Vagina (tissue), 2 donors: ENCODE measurements at regions not wholly inside any gene's neighbourhood (a gene's known extent, or its start where the extent isn't known, plus 50 kb on each side); places are given as distances from the start of the nearest gene placed in this dataset.

ENCODE experiments used
- DNase-seq, 2 donors: peaks; one replicate each; pipeline ENCODE4 v3.0.0-alpha.2; 2017; ENCODE audit errors: extremely low spot score in 2 of 2
- H3K27ac ChIP-seq: fragments of 200-600 bp; sonication (generic); one replicate; pipeline ENCODE4 v1.5.1; 2019
- H3K27me3 ChIP-seq: fragments of 200-600 bp; sonication (generic); one replicate; pipeline ENCODE4 v1.5.1; 2019
- H3K36me3 ChIP-seq, 2 donors: fragments of 200-600 bp; sonication (generic); one replicate each; pipeline ENCODE4 v1.5.1; 2017 to 2019
- H3K4me1 ChIP-seq: fragments of 200-600 bp; sonication (generic); one replicate; pipeline ENCODE4 v1.5.1; 2019
- H3K4me3 ChIP-seq, 2 donors: fragments of 200-600 bp; sonication (generic); 1 replicate in 1 of 2; 2 replicates in 1 of 2; pipeline ENCODE4 v1.5.1; 2016 to 2019
- H3K9me3 ChIP-seq: fragments of 200-600 bp; sonication (generic); one replicate; pipeline ENCODE4 v1.5.1; 2019
- POLR2A ChIP-seq, 2 donors: fragments of 450-650 bp; IDR thresholded peaks; one replicate each; pipeline ENCODE4 v1.6.1; 2017; ENCODE audit warnings: antibody characterized with exemption in 2 of 2, mild to moderate bottlenecking in 2 of 2, moderate library complexity in 2 of 2
- POLR2AphosphoS5 ChIP-seq, 2 donors: sonication (generic); formaldehyde crosslinking; IDR thresholded peaks; one replicate each; pipeline ENCODE4 v1.9.0; 2017; ENCODE audit warnings: antibody characterized with exemption in 2 of 2, mild to moderate bottlenecking in 2 of 2, low read depth in 1 of 2; ENCODE audit not compliant: insufficient read depth in 1 of 2
- intact Hi-C: fragments of 100-400 bp; cut with DNase I; formaldehyde crosslinking; loops from one replicate; pipeline ENCODE4 v1.15.1; 2023
- TF ChIP-seq, protein P1 (sequence below), 3 experiments: fragments of 450-650 bp in 2 of 3; fragments of 200-600 bp in 1 of 3; sonication (generic) in 1 of 3; IDR thresholded peaks; one replicate each; pipeline ENCODE4 v1.5.1; 2017 to 2019; ENCODE audit warnings: antibody characterized with exemption in 3 of 3, mild to moderate bottlenecking in 2 of 3, moderate library complexity in 2 of 3

DNA sequence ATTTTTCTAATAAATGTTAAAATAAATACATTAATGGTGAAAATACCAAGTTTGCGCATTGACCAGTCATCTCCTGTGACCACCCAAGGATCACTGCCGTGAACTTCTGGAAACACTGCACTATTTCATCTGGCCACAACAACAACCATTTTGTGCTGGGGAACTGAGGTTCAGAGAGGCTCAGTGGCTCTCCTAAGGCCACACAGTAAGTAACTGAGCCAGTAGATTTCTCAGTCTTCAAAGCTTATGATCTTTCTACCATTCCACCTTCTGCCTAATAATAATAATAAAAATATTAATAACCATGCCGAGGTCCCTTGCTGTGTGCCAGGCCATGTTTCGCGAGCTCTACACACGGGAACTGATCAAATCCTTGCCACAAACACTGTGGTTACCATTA, 182.0 kb downstream of the IRF8 start:
- TF ChIP-seq POLR2AphosphoS5 (IDR thresholded peaks at IDR 0.05; ENCODE audit: insufficient read depth in 1 of 2, low read depth in 1 of 2) (no peak), POLR2A (IDR thresholded peaks at IDR 0.05) (no peak)
- TF ChIP-seq, protein P1, sequence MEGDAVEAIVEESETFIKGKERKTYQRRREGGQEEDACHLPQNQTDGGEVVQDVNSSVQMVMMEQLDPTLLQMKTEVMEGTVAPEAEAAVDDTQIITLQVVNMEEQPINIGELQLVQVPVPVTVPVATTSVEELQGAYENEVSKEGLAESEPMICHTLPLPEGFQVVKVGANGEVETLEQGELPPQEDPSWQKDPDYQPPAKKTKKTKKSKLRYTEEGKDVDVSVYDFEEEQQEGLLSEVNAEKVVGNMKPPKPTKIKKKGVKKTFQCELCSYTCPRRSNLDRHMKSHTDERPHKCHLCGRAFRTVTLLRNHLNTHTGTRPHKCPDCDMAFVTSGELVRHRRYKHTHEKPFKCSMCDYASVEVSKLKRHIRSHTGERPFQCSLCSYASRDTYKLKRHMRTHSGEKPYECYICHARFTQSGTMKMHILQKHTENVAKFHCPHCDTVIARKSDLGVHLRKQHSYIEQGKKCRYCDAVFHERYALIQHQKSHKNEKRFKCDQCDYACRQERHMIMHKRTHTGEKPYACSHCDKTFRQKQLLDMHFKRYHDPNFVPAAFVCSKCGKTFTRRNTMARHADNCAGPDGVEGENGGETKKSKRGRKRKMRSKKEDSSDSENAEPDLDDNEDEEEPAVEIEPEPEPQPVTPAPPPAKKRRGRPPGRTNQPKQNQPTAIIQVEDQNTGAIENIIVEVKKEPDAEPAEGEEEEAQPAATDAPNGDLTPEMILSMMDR (IDR thresholded peaks at IDR 0.05): no peak
- no peak for DNase-seq
- H3K36me3 ChIP-seq: no peaks in the 10 kb centered on the region
- H3K9me3 ChIP-seq: no peaks in the 10 kb centered on the region
- intact Hi-C loops: no loop called here
- no peaks in the 10 kb centered on the region for H3K4me1 ChIP-seq
- no peak overlapping the region for H3K27ac ChIP-seq
- no peaks in the 10 kb centered on the region for H3K27me3 ChIP-seq
- no peak overlapping the region for H3K4me3 ChIP-seq

DNA sequence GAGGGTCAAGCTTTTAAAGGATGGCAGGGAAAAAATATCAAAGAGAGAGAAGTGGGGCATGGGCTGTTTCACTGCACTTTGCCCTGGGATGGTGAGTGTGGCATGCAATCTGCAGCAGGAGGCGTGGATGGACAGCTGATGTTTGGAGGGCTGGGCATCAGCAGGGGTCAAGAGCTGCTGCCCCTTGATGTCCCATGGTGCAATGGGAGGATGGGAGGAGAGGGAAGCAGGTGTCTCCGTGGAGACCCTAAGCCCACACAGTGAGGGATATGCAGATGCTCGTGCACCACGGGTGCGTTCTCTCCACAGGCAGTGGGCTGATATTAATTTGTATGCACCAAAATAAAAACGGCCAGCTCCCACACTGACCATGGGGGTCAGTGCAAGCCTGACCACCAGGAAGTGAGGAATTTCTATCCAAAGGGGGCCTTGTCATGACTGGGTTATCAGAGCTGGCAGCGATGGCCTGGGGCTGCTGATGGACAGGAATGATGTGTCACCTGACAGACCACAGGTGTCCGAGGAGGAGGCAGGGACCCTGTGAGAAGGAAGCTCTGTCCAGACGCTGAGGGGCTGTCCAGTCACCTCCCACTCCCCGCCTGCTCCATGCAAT, 183.6 kb downstream of the IRF8 start:
- Histone ChIP-seq H3K9me3 (no peaks in the 10 kb centered on the region), H3K27ac (no peak overlapping the region), H3K36me3 (no peaks in the 10 kb centered on the region), H3K27me3 (no peaks in the 10 kb centered on the region), H3K4me1 (no peaks in the 10 kb centered on the region), H3K4me3 (no peak overlapping the region)
- intact Hi-C loops: no loop called here
- DNase-seq: no peak
- no peak for TF ChIP-seq POLR2A (IDR thresholded peaks at IDR 0.05)
- TF ChIP-seq, protein P1 (IDR thresholded peaks at IDR 0.05): no peak
- TF ChIP-seq POLR2AphosphoS5 (IDR thresholded peaks at IDR 0.05; ENCODE audit: insufficient read depth in 1 of 2, low read depth in 1 of 2): no peak

DNA sequence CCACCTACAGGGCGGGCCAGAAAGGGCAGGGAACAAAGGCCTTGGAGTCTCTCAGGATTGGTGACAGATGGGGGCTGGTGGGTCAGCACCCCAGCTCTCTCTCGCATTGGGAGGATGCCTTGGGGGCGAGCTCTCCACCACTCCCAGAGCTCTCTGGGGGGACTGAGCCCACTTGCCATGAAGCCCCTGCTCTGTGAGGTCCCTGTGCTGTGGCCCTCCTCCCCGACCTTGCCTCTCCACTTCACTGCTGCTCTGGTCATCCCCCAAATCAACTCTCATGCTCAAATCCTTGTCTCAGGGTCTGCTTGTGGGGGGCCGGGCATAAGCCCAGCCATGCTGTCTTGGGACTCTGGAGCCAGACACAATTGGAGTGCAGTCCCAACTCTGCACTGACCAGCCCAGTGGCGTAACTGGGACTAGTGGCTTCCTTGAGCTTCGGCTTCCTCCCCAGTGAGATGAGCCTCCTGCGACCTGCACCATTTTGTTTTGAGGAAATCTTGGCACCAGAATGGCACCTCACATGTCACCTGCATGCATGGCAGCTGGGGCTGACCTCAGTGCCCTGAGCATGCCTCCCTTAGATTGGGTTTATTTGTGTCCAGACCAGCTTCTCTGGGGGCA, 184.5 kb downstream of the IRF8 start:
- no peak for DNase-seq

DNA sequence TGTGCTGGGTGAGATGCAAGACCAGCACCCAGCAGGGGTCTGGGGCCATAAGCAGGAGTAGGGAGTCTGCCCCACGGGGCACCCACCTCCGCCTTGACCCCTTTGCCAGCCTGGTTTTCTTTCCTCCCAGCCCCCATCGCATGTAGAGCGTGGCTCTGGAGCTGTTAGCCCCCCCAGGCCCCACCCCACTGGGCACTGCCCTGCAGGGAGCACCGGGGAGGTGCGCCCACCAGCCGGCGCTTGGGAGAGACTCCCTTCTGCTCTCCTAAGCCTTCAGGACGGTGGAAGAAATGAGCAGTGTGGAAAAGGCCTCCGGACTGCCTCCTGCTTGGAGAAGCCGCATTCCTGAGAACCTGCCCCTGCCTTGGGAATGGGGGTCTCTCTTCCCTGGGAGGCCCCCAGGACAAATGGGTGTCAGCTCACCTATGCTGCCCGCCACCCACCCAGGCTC, 186.2 kb downstream of the IRF8 start:
- Histone ChIP-seq H3K4me1 (no peaks in the 10 kb centered on the region), H3K27me3 (no peaks in the 10 kb centered on the region), H3K4me3 (no peak overlapping the region), H3K9me3 (no peaks in the 10 kb centered on the region), H3K36me3 (no peaks in the 10 kb centered on the region), H3K27ac (no peak overlapping the region)
- TF ChIP-seq, protein P1 (IDR thresholded peaks at IDR 0.05): no peak
- intact Hi-C loops: no loop called here
- DNase-seq: no peak

More for the DNA sequence above, 184.5 kb downstream of the IRF8 start:
- Histone ChIP-seq H3K27ac (no peak overlapping the region), H3K4me1 (no peaks in the 10 kb centered on the region), H3K27me3 (no peaks in the 10 kb centered on the region), H3K4me3 (no peak overlapping the region), H3K9me3 (no peaks in the 10 kb centered on the region), H3K36me3 (no peaks in the 10 kb centered on the region)
- TF ChIP-seq POLR2A (IDR thresholded peaks at IDR 0.05) (no peak), POLR2AphosphoS5 (IDR thresholded peaks at IDR 0.05; ENCODE audit: insufficient read depth in 1 of 2, low read depth in 1 of 2) (no peak)
- intact Hi-C loops: no loop called here

DNA sequence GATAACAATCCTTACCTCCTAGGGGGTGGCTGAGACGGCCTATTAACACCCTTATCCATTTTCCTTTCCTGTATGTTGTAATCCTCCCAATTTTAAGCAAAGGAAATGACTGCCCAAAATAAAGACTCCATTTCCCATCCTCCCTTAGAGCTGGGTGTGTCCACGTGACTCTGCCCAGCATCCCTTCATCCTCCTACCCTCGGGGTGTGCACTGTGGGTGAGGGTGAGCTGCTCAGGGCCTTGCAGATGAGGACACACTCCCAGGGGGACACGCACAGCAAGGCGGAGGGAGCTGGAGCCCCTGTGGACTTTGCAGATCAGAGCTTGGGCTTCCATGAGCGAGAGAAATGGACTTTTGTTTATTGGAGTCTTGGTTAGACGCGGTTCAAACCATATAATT, 186.8 kb downstream of the IRF8 start:
- TF ChIP-seq POLR2AphosphoS5 (IDR thresholded peaks at IDR 0.05; ENCODE audit: insufficient read depth in 1 of 2, low read depth in 1 of 2) (no peak), POLR2A (IDR thresholded peaks at IDR 0.05) (no peak)
- TF ChIP-seq, protein P1 (IDR thresholded peaks at IDR 0.05): no peak
- DNase-seq: no peak
- H3K4me3 ChIP-seq: no peak overlapping the region
- no peak overlapping the region for H3K27ac ChIP-seq
- intact Hi-C loops: no loop called here
- H3K27me3 ChIP-seq: no peaks in the 10 kb centered on the region
- H3K9me3 ChIP-seq: no peaks in the 10 kb centered on the region
- no peaks in the 10 kb centered on the region for H3K4me1 ChIP-seq
- H3K36me3 ChIP-seq: no peaks in the 10 kb centered on the region
